ENCODE measurements at regions not wholly inside any gene's neighbourhood (a gene's known extent, or its start where the extent isn't known, plus 50 kb on each side); places are given as distances from the start of the nearest gene placed in this dataset.

GRCh38 chr2:7632420-7632819 lies 715.2 kb downstream of the RNF144A start:
- no peak for TF ChIP-seq EP300 (conservative IDR thresholded peaks at IDR 0.05; ENCODE audit: poor library complexity, severe bottlenecking)
- TF ChIP-seq, protein P1, sequence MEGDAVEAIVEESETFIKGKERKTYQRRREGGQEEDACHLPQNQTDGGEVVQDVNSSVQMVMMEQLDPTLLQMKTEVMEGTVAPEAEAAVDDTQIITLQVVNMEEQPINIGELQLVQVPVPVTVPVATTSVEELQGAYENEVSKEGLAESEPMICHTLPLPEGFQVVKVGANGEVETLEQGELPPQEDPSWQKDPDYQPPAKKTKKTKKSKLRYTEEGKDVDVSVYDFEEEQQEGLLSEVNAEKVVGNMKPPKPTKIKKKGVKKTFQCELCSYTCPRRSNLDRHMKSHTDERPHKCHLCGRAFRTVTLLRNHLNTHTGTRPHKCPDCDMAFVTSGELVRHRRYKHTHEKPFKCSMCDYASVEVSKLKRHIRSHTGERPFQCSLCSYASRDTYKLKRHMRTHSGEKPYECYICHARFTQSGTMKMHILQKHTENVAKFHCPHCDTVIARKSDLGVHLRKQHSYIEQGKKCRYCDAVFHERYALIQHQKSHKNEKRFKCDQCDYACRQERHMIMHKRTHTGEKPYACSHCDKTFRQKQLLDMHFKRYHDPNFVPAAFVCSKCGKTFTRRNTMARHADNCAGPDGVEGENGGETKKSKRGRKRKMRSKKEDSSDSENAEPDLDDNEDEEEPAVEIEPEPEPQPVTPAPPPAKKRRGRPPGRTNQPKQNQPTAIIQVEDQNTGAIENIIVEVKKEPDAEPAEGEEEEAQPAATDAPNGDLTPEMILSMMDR (IDR thresholded peaks at IDR 0.05; ENCODE audit: poor library complexity, severe bottlenecking), result no peak

Measured in neural cell (in vitro differentiated cells).